Cerebellar nuclear complex (tissue), 1 donor: ENCODE measurements at regions not wholly inside any gene's neighbourhood (a gene's known extent, or its start where the extent isn't known, plus 50 kb on each side); places are given as distances from the start of the nearest gene placed in this dataset.
"Not testable (repeated sequence)": the region's sequence is repeated elsewhere in the genome, so short reads cannot be mapped to it uniquely, and the experiment has no call there.

ENCODE experiments used
- DNase-seq, 2 experiments: peaks; one replicate each; lab custom pipeline; 2025; lab: John Stamatoyannopoulos, UW

GRCh38 chr5:20370061-20370460 is 382.1 kb upstream of the CDH18 start:
- DNase-seq = no peak

GRCh38 chr5:20369518-20369885 is 381.5 kb upstream of the CDH18 start:
- no peak for DNase-seq

GRCh38 chr5:20368571-20369517 is 380.8 kb upstream of the CDH18 start:
- DNase-seq = peak; percentile 85 to 91

- DNase-seq = no peak
Measured at GRCh38 chr5:20367178-20367577, 379.2 kb upstream of the CDH18 start.

- peak; percentile 64 to 92 for DNase-seq
Measured at GRCh38 chr5:20360263-20360662, 372.3 kb upstream of the CDH18 start.

- DNase-seq = no peak
Measured at GRCh38 chr5:20359377-20359776, 371.4 kb upstream of the CDH18 start.

- no peak for DNase-seq
Measured at GRCh38 chr5:20353499-20353898, 365.5 kb upstream of the CDH18 start.

- no peak for DNase-seq
Measured at GRCh38 chr5:20351849-20352248, 363.8 kb upstream of the CDH18 start.

- DNase-seq = no peak
Measured at GRCh38 chr5:20348321-20348720, 360.3 kb upstream of the CDH18 start.

- DNase-seq = no peak
Measured at GRCh38 chr5:20347334-20347733, 359.3 kb upstream of the CDH18 start.

- DNase-seq = no peak
Measured at GRCh38 chr5:20340126-20340525, 352.1 kb upstream of the CDH18 start.

- DNase-seq = no peak
Measured at GRCh38 chr5:20335978-20336377, 348.0 kb upstream of the CDH18 start.

- DNase-seq = no peak
Measured at GRCh38 chr5:20331826-20332225, 343.8 kb upstream of the CDH18 start.

- DNase-seq = no peak
Measured at GRCh38 chr5:20323323-20323722, 335.3 kb upstream of the CDH18 start.

- DNase-seq = no peak
Measured at GRCh38 chr5:20307391-20307790, 319.4 kb upstream of the CDH18 start.

- DNase-seq = no peak
Measured at GRCh38 chr5:20305463-20305862, 317.5 kb upstream of the CDH18 start.

GRCh38 chr5:20304570-20304969 is 316.6 kb upstream of the CDH18 start:
- DNase-seq = not testable (repeated sequence)

GRCh38 chr5:20300110-20300509 is 312.1 kb upstream of the CDH18 start:
- no peak for DNase-seq

- DNase-seq = no peak
Measured at GRCh38 chr5:20294696-20295095, 306.7 kb upstream of the CDH18 start.

GRCh38 chr5:20291766-20292165 is 303.8 kb upstream of the CDH18 start:
- DNase-seq = no peak

- no peak for DNase-seq
Measured at GRCh38 chr5:20287640-20288039, 299.6 kb upstream of the CDH18 start.

GRCh38 chr5:20286512-20286911 is 298.5 kb upstream of the CDH18 start:
- DNase-seq = no peak

GRCh38 chr5:20276959-20277263 is 288.9 kb upstream of the CDH18 start:
- no peak for DNase-seq
